Cardiac muscle cell (in vitro differentiated cells and primary cell): ENCODE measurements at regions not wholly inside any gene's neighbourhood (a gene's known extent, or its start where the extent isn't known, plus 50 kb on each side); places are given as distances from the start of the nearest gene placed in this dataset.

Experiments used
- DNase-seq, 2 donors: peaks; one replicate each; pipeline versions ENCODE4 v3.0.0 to v3.0.0-alpha.2; 2010 to 2017; ENCODE audit warnings: low read depth in 1 of 2, low spot score in 1 of 2
- H3K27ac ChIP-seq: fragments of 200-600 bp; sonication (generic); 2 replicates; pipeline ENCODE4 v1.5.1; 2016
- H3K27me3 ChIP-seq: fragments of 200-600 bp; sonication (generic); 2 replicates; pipeline ENCODE4 v1.6.0; 2016; ENCODE audit warnings: control low read depth
- H3K36me3 ChIP-seq: fragments of 200-600 bp; sonication (generic); 2 replicates; pipeline ENCODE4 v1.5.1; 2016; ENCODE audit warnings: control low read depth
- H3K4me1 ChIP-seq: fragments of 200-600 bp; sonication (generic); 2 replicates; pipeline ENCODE4 v1.8.1; 2017; ENCODE audit warnings: low read depth, mild to moderate bottlenecking, mixed run types
- H3K4me3 ChIP-seq: fragments of 200-600 bp; sonication (generic); 2 replicates; pipeline ENCODE4 v1.5.1; 2016; ENCODE audit warnings: mild to moderate bottlenecking
- H3K9me3 ChIP-seq: fragments of 200-600 bp; sonication (generic); 2 replicates; pipeline ENCODE4 v1.5.1; 2017; ENCODE audit warnings: low read depth, mild to moderate bottlenecking, control low read depth
- CTCF ChIP-seq: IDR thresholded peaks from 2 replicates; pipeline ENCODE4 v1.5.1; 2012; ENCODE audit warnings: low read depth, mild to moderate bottlenecking, low read length

- TF ChIP-seq CTCF = no peak
- no peaks in the 10 kb centered on the region for H3K36me3 ChIP-seq
- DNase-seq = no peak
- H3K4me3 ChIP-seq = no peak overlapping the region
- H3K4me1 ChIP-seq = peaks cover 20% of the 10 kb centered on the region
- H3K27me3 ChIP-seq = no peaks in the 10 kb centered on the region
- no peaks in the 10 kb centered on the region for H3K9me3 ChIP-seq
- no peak overlapping the region for H3K27ac ChIP-seq
Observed at GRCh38 chr10:7479861-7480598, 69.2 kb upstream of the SFMBT2 start.

GRCh38 chr10:7478727-7479457, 68.1 kb upstream of the SFMBT2 start:
- H3K36me3 ChIP-seq = no peaks in the 10 kb centered on the region
- H3K9me3 ChIP-seq = no peaks in the 10 kb centered on the region
- TF ChIP-seq CTCF = no peak
- H3K4me3 ChIP-seq = no peak overlapping the region
- DNase-seq = no peak
- H3K4me1 ChIP-seq = peaks cover 13% of the 10 kb centered on the region
- H3K27me3 ChIP-seq = no peaks in the 10 kb centered on the region
- no peak overlapping the region for H3K27ac ChIP-seq

GRCh38 chr10:7477538-7478334, 66.9 kb upstream of the SFMBT2 start:
- H3K27me3 ChIP-seq = no peaks in the 10 kb centered on the region
- H3K9me3 ChIP-seq = no peaks in the 10 kb centered on the region
- no peak overlapping the region for H3K27ac ChIP-seq
- H3K36me3 ChIP-seq = no peaks in the 10 kb centered on the region
- DNase-seq = no peak
- peaks cover 13% of the 10 kb centered on the region for H3K4me1 ChIP-seq
- H3K4me3 ChIP-seq = no peak overlapping the region
- no peak for TF ChIP-seq CTCF

GRCh38 chr10:7475939-7476338, 65.1 kb upstream of the SFMBT2 start:
- H3K27ac ChIP-seq = no peak overlapping the region
- no peaks in the 10 kb centered on the region for H3K27me3 ChIP-seq
- DNase-seq = peak in 1 of 2 donors; percentile 56
- peaks cover 13% of the 10 kb centered on the region for H3K4me1 ChIP-seq
- TF ChIP-seq CTCF = no peak
- H3K36me3 ChIP-seq = no peaks in the 10 kb centered on the region
- no peak overlapping the region for H3K4me3 ChIP-seq
- H3K9me3 ChIP-seq = no peaks in the 10 kb centered on the region

GRCh38 chr10:7475046-7475911, 64.4 kb upstream of the SFMBT2 start:
- DNase-seq = peak in 1 of 2 donors; percentile 12
- H3K9me3 ChIP-seq = no peaks in the 10 kb centered on the region
- TF ChIP-seq CTCF = no peak
- no peak overlapping the region for H3K27ac ChIP-seq
- H3K27me3 ChIP-seq = no peaks in the 10 kb centered on the region
- no peaks in the 10 kb centered on the region for H3K36me3 ChIP-seq
- no peak overlapping the region for H3K4me3 ChIP-seq
- peaks cover 13% of the 10 kb centered on the region for H3K4me1 ChIP-seq
